ENCODE measurements at regions not wholly inside any gene's neighbourhood (a gene's known extent, or its start where the extent isn't known, plus 50 kb on each side); places are given as distances from the start of the nearest gene placed in this dataset.

DNA sequence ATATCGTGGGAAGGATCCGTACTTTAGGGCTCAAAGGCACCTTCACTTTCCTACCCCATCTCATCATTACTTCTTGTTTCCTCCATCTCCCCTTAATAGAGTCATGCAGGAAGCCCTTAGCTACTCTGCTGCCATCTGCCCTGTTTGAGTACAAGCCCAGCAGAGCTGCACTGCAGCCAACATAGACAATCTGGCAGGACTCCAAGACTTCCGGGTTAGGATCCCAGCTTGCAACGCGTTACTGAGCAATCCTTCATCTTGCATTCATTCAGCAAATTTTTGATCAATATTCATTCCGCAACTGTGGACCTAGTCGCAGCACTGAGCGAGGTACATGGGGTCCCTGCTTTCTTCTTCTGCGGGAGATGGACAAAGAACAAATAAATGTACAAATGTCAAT lies 344.9 kb downstream of the BCOR start:
- no peak for TF ChIP-seq HIVEP1 (CRISPR knock-in tag; IDR thresholded peaks at IDR 0.05)
- TF ChIP-seq SMARCC2 (IDR thresholded peaks at IDR 0.05; ENCODE audit: low read depth) = no peak
- TF ChIP-seq POLR2A (conservative IDR thresholded peaks at IDR 0.05) = no peak
- TF ChIP-seq, protein P1, sequence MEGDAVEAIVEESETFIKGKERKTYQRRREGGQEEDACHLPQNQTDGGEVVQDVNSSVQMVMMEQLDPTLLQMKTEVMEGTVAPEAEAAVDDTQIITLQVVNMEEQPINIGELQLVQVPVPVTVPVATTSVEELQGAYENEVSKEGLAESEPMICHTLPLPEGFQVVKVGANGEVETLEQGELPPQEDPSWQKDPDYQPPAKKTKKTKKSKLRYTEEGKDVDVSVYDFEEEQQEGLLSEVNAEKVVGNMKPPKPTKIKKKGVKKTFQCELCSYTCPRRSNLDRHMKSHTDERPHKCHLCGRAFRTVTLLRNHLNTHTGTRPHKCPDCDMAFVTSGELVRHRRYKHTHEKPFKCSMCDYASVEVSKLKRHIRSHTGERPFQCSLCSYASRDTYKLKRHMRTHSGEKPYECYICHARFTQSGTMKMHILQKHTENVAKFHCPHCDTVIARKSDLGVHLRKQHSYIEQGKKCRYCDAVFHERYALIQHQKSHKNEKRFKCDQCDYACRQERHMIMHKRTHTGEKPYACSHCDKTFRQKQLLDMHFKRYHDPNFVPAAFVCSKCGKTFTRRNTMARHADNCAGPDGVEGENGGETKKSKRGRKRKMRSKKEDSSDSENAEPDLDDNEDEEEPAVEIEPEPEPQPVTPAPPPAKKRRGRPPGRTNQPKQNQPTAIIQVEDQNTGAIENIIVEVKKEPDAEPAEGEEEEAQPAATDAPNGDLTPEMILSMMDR (IDR thresholded peaks at IDR 0.05 in 2 of 3, conservative IDR thresholded peaks at IDR 0.05 in 1 of 3; ENCODE audit: insufficient read depth in 2 of 3, low read depth in 1 of 3, low read length in 3 of 3) = no peak
- TF ChIP-seq, protein P2, sequence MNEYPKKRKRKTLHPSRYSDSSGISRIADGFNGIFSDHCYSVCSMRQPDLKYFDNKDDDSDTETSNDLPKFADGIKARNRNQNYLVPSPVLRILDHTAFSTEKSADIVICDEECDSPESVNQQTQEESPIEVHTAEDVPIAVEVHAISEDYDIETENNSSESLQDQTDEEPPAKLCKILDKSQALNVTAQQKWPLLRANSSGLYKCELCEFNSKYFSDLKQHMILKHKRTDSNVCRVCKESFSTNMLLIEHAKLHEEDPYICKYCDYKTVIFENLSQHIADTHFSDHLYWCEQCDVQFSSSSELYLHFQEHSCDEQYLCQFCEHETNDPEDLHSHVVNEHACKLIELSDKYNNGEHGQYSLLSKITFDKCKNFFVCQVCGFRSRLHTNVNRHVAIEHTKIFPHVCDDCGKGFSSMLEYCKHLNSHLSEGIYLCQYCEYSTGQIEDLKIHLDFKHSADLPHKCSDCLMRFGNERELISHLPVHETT (CRISPR knock-in tag; conservative IDR thresholded peaks at IDR 0.05 in 1 of 2, IDR thresholded peaks at IDR 0.05 in 1 of 2) = no peak
- TF ChIP-seq, protein P3, sequence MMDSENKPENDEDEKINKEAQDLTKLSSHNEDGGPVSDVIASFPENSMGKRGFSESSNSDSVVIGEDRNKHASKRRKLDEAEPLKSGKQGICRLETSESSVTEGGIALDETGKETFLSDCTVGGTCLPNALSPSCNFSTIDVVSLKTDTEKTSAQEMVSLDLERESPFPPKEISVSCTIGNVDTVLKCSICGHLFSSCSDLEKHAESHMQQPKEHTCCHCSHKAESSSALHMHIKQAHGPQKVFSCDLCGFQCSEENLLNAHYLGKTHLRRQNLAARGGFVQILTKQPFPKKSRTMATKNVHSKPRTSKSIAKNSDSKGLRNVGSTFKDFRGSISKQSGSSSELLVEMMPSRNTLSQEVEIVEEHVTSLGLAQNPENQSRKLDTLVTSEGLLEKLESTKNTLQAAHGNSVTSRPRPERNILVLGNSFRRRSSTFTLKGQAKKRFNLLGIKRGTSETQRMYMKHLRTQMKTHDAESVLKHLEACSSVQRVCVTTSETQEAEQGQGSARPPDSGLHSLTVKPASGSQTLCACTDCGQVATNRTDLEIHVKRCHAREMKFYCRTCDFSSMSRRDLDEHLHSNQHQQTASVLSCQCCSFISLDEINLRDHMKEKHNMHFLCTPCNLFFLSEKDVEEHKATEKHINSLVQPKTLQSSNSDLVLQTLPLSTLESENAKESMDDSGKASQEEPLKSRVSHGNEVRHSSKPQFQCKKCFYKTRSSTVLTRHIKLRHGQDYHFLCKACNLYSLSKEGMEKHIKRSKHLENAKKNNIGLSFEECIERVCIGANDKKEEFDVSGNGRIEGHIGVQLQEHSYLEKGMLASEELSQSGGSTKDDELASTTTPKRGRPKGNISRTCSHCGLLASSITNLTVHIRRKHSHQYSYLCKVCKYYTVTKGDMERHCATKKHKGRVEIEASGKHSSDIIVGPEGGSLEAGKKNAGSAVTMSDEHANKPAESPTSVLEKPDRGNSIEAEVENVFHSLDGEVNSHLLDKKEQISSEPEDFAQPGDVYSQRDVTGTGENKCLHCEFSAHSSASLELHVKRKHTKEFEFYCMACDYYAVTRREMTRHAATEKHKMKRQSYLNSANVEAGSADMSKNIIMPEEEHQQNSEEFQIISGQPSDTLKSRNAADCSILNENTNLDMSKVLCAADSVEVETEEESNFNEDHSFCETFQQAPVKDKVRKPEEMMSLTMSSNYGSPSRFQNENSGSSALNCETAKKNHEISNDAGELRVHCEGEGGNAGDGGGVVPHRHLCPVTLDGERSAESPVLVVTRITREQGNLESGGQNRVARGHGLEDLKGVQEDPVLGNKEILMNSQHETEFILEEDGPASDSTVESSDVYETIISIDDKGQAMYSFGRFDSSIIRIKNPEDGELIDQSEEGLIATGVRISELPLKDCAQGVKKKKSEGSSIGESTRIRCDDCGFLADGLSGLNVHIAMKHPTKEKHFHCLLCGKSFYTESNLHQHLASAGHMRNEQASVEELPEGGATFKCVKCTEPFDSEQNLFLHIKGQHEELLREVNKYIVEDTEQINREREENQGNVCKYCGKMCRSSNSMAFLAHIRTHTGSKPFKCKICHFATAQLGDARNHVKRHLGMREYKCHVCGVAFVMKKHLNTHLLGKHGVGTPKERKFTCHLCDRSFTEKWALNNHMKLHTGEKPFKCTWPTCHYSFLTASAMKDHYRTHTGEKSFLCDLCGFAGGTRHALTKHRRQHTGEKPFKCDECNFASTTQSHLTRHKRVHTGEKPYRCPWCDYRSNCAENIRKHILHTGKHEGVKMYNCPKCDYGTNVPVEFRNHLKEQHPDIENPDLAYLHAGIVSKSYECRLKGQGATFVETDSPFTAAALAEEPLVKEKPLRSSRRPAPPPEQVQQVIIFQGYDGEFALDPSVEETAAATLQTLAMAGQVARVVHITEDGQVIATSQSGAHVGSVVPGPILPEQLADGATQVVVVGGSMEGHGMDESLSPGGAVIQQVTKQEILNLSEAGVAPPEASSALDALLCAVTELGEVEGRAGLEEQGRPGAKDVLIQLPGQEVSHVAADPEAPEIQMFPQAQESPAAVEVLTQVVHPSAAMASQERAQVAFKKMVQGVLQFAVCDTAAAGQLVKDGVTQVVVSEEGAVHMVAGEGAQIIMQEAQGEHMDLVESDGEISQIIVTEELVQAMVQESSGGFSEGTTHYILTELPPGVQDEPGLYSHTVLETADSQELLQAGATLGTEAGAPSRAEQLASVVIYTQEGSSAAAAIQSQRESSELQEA (IDR thresholded peaks at IDR 0.05; ENCODE audit: low read depth) = no peak
- TF ChIP-seq KLF1 (tag; IDR thresholded peaks at IDR 0.05) = no peak
- no peak for TF ChIP-seq EP300 (IDR thresholded peaks at IDR 0.05; ENCODE audit: low read length)
- TF ChIP-seq NR1H2 (CRISPR knock-in tag; IDR thresholded peaks at IDR 0.05) = no peak
- TF ChIP-seq TAF1 (IDR thresholded peaks at IDR 0.05; ENCODE audit: control insufficient read depth, extremely low read depth, insufficient read depth, low read length, severe bottlenecking) = no peak
- TF ChIP-seq, protein P4, sequence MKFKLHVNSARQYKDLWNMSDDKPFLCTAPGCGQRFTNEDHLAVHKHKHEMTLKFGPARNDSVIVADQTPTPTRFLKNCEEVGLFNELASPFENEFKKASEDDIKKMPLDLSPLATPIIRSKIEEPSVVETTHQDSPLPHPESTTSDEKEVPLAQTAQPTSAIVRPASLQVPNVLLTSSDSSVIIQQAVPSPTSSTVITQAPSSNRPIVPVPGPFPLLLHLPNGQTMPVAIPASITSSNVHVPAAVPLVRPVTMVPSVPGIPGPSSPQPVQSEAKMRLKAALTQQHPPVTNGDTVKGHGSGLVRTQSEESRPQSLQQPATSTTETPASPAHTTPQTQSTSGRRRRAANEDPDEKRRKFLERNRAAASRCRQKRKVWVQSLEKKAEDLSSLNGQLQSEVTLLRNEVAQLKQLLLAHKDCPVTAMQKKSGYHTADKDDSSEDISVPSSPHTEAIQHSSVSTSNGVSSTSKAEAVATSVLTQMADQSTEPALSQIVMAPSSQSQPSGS (CRISPR knock-in tag; IDR thresholded peaks at IDR 0.05) = no peak
- TF ChIP-seq GABPA (tag; conservative IDR thresholded peaks at IDR 0.05; ENCODE audit: low read depth) = no peak
- TF ChIP-seq ZBED1 (IDR thresholded peaks at IDR 0.05) = no peak
